ENCODE measurements at regions not wholly inside any gene's neighbourhood (a gene's known extent, or its start where the extent isn't known, plus 50 kb on each side); places are given as distances from the start of the nearest gene placed in this dataset.
A peak's percentile ranks its signal among the peaks of the same experiment; 100 is the strongest.
"Not testable (repeated sequence)": the region's sequence is repeated elsewhere in the genome, so short reads cannot be mapped to it uniquely, and the experiment has no call there.

GRCh38 chr4:17436047-17436749 is 75.7 kb downstream of the QDPR start:
- DNase-seq (ENCODE audit: low read depth), result not testable (repeated sequence)

DNA sequence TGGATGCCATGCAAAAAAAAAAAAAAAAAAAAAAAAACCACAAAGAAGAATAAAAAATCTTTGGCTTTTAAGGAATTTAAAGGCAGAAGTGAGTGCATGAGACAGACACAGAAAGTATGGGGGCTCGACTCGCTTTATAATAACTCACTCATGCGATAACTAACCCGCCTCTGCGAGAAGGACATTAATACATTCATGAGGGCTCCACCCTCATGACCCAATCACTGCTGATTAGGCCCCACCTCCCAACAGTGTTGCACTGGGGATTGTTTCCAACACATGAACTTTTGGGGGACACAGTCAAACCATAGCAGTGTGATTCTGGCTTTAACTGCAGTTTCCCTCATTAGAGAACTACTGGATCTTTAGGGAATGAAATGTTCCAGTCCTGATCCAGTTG is 78.1 kb downstream of the QDPR start:
- no peak for DNase-seq (ENCODE audit: low read depth)

DNA sequence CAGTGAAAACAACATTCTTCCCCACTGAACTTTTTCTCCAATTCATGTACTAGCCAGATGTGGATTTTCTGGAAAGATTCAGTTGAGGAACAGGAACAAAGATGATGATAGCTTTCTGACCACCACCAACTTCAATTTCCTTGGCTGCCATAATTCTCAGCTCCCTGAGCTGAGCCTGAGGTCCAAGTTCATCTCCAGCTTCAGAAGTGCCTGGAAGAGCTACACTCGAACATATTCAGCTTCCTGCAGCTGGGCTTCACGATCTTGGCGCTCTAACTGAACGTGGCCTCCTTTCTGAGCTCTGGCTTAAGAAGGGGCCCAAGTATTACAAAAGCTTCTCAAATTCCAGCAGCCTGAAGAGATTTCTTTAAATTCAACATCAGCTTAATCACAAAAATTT is 83.9 kb downstream of the QDPR start:
- DNase-seq (ENCODE audit: low read depth), result no peak

GRCh38 chr4:17426222-17426621 is 85.7 kb downstream of the QDPR start:
- no peak for DNase-seq (ENCODE audit: low read depth)

DNA sequence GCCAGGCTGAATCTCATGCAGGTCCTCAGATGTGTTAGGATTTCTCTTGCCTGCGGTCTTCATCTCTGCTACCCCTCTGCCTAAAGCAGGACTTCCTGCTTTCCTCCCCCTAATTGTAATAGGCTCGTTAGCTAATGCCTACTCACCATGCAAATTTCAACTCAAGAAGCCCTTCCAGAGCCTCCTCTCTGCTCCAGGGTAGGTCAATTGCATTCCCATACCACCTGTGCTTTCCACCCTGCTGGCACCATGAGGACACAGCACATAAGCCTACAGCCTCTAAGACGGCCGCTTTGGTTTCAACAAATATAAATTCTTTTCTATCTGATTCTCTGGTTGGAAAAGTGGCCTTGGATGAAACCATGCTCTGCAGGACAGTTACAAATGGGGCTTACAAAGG is 93.9 kb downstream of the QDPR start:
- no peak for DNase-seq (ENCODE audit: low read depth)

- DNase-seq (ENCODE audit: low read depth), result no peak
Observed at GRCh38 chr4:17414392-17414791, 97.5 kb downstream of the QDPR start.

DNA sequence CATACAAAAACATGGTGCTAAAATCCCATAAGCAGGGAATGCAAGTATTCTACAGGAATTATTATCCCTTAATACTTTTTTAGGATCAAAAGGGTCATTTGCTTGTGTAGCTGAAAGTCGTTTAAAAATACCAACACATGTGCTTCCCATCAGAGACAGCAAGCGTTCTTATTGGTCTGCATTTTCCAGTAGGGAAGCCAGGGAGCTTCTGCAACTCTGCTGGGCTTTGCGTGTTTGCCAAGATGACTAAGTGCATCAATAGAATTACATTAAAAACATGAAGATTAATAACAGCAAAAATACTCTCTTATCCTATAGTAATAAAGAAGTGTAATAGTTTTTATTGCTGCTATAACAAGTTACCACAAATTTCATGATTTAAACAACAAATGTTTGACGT is 111.2 kb downstream of the QDPR start:
- no peak for DNase-seq (ENCODE audit: low read depth)

DNA sequence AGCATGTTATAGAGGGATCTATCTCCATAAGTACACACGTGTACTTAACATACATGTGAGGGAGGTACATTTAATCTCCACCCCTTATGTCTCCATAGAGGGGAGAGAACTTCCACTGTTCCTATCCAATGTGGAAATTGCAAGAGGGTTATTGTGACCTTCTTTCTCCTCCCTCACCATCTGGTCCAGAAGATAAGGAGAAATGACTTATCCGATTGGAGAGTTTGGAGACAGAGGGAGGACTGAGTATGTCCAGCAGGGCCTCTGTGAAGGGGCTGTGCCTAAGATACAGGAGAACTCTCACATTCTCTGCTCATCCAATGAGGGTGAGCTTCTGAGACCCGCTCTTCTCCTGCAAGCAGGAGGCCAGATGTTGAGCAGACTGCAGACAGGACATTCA is 113.1 kb downstream of the QDPR start:
- DNase-seq (ENCODE audit: low read depth), result no peak

DNA sequence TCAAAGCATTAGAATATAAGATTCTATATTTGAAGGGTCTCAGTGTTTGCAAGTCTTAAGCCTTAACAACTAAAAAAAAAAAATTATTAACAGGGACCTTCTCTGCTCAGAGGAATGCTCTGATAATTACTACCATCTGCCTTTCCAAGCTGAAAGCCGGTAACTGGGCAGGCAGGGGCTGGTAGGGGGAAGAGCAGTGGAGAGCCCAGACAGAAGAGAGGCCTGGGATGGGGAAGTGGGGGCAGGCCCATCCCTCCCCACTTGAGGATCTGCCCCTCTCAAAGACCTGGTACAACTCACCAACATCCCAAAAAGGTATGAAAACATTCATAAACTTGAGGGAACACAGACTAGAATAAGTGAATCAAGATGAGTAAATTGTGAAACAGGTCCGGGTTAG is 113.9 kb downstream of the QDPR start:
- no peak for DNase-seq (ENCODE audit: low read depth)

- DNase-seq (ENCODE audit: low read depth), result no peak
Observed at GRCh38 chr4:17397611-17398010, 114.3 kb downstream of the QDPR start.

GRCh38 chr4:17385403-17385802 is 126.5 kb downstream of the QDPR start:
- DNase-seq (ENCODE audit: low read depth), result peak; percentile 39

DNA sequence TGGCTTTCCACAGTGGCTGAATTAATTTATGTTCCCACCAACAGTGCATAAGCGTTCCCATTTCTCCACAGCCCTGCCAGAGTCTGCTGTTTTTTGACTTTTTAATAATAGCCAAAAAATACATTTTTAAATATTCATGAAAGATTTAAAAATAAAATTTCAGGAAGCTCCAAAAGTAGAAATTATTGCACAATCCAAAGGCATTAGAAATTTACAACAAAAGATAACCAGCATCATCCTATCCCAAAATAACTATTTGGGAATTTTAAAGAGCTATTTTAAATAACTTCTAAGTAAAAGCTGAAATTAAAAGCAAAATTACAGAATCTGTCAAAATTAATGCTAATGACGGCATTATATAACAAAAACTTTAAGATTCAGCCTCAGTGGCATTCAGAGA is 131.5 kb downstream of the QDPR start:
- DNase-seq (ENCODE audit: low read depth), result no peak

DNA sequence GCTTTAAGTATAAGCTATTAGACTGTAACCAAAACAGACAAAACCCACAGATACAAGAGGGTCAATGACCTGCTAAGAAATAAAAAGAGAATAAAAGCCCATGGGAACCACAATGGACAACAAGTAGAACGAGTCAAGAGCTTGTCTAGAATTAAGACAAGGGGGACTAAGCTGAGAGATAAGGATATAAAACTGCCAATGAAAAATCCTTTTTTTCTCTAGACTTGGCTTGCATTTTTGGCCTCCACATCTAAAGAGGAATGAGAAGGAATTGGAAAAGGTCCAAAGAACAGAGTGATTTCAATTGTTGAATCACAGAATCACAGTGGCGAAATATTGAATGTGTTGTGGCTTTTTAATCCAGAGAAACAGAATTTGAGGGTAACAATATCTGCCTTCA is 135.7 kb downstream of the QDPR start:
- no peak for DNase-seq (ENCODE audit: low read depth)

- no peak for DNase-seq (ENCODE audit: low read depth)
Observed at GRCh38 chr4:17373666-17374065, 138.2 kb downstream of the QDPR start.

DNA sequence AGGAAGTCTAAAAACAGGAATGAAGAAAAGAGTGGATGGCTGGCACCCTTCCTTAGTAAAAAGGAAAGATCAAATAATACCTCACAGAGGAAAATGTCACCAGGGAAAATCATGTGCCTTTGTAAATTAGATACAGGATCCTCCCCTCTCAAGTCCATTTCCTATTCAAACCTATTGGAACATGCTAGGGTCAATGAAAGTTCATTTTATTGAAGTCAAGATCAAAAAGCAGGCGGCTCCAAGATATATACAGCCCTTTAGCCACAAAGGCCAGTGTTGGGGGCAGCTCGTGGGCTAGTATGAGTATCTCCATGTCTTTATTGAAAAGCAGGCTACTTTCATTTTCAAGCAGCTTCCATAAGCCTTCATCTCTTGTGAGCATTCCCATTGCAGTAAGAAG is 141.1 kb downstream of the QDPR start:
- DNase-seq (ENCODE audit: low read depth), result no peak

GRCh38 chr4:17368408-17368807 is 143.5 kb downstream of the QDPR start:
- peak; percentile 14 for DNase-seq (ENCODE audit: low read depth)

DNA sequence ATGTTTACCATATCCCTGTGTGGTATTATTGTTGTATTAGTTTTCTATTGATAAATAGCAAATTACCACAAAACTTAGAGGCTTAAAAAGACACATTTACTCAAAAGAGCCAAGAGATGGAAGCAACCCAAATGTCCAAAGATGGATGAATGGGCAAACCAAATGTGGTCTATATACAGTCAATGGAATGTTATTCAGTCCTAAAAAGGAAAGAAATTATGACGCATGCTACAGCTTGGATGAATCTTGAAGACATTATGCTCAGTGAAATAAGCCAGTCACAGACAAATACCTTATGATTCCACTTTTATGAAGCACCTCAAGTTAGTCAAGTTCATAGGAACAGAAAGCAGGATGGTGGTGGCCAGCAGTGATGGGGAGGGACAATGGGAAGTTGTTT is 144.7 kb downstream of the QDPR start:
- DNase-seq (ENCODE audit: low read depth), result no peak

- DNase-seq (ENCODE audit: low read depth), result no peak
Observed at GRCh38 chr4:17366496-17366895, 145.4 kb downstream of the QDPR start.

DNA sequence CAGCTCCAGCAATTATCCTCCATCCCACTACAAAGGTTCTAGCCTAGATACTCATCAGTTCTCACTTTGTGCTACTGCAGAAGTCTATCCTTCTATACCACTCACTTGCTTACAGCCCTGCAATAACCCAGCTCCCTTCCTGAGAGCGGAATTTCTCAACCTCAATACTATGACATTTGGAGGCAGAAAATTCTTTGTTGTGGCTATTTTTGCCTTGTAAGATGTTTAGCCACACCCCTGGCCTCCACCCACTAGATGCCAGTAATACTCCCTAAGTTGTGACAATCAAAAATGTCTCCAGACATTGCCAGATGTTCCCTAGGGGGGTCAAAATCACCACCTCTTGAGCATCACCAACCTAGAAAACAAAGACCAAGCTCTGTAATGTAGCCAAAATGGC is 149.5 kb downstream of the QDPR start:
- no peak for DNase-seq (ENCODE audit: low read depth)

DNA sequence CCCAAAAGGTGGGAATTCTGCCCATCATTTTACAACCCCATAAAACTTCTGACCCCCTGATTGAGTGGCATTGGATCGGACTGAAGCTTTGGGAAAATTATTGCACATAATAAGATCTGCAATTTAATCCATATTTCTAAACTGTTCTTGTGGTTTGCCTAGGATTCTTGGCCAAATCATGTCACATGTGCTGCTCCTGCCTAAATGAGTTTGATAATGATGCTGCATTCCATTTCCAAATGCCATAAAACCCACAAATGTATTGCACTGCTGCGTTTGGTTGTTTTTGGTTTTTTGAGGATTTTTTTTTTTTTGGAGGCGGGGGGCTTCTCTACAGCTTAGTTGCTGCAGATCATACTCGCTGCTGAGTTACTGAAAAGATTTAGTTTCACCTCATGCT is 153.6 kb downstream of the QDPR start:
- DNase-seq (ENCODE audit: low read depth), result no peak

- no peak for DNase-seq (ENCODE audit: low read depth)
Observed at GRCh38 chr4:17356926-17357325, 155.0 kb downstream of the QDPR start.

DNA sequence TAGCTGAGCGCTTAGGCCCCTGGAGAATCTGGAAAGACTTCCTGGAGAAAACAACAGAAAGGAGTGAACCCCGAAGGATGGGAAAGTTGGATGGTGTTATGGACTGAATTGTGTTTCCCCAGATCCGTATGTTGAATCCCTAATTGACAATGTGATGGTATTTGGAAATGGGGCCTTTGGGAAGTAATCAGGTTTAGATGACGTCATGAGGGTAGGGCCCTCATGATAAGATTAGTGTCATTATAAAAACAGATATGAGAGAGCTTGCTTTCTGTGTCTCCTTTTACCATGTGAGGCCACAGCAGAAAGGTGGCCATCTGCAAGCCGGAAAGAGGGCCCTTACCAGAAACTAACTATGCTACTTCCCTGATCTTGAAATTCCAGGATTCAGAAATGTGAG is 159.5 kb downstream of the QDPR start:
- DNase-seq (ENCODE audit: low read depth), result no peak

- DNase-seq (ENCODE audit: low read depth), result peak; percentile 23
Observed at GRCh38 chr4:17347445-17347844, 164.4 kb downstream of the QDPR start.

- no peak for DNase-seq (ENCODE audit: low read depth)
Observed at GRCh38 chr4:17339376-17339775, 172.5 kb downstream of the QDPR start.

All from HT1080 (cell line).